Kasumi-1 (cell line): ENCODE measurements at regions not wholly inside any gene's neighbourhood (a gene's known extent, or its start where the extent isn't known, plus 50 kb on each side); places are given as distances from the start of the nearest gene placed in this dataset.

Source experiments
- DNase-seq, 2 experiments: peaks; one replicate each; lab custom pipeline; 2025; lab: John Stamatoyannopoulos, UW

DNA sequence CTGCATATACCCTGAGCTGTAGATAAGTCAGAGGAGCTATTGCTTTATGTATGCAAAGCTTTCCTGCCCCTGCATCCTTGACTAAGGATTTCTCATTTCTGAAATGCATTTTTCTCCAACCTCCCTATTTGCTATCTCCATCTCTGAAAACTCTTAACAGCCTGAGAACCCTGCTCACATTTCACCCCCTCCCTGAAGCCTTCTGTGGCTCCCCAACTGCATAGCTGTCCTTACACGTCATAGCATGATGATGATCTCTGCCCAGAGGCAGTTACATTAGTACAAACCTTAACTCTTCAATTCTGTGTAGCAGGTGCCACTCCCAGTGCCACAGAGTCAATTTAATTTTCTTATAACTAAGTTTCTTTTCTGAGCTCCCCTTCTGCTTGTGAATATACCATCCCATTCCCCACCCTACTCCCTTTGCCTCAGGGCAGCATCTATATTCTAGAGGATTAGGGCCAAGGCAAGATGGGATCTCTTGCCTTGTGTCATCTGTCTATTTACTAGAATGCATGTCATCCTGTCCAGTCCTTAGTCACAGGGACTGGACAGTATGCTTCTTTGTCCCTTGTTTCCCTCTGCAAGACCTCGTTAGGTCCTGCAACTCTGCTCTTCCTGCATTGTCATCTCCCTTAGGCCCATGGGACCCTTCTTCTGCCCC is 149.7 kb upstream of the SPRY4 start:
- no peak for DNase-seq

- DNase-seq, result no peak
Observed at GRCh38 chr5:142473038-142473437, 148.2 kb upstream of the SPRY4 start.

GRCh38 chr5:142472306-142472951 is 147.6 kb upstream of the SPRY4 start:
- DNase-seq, result no peak

DNA sequence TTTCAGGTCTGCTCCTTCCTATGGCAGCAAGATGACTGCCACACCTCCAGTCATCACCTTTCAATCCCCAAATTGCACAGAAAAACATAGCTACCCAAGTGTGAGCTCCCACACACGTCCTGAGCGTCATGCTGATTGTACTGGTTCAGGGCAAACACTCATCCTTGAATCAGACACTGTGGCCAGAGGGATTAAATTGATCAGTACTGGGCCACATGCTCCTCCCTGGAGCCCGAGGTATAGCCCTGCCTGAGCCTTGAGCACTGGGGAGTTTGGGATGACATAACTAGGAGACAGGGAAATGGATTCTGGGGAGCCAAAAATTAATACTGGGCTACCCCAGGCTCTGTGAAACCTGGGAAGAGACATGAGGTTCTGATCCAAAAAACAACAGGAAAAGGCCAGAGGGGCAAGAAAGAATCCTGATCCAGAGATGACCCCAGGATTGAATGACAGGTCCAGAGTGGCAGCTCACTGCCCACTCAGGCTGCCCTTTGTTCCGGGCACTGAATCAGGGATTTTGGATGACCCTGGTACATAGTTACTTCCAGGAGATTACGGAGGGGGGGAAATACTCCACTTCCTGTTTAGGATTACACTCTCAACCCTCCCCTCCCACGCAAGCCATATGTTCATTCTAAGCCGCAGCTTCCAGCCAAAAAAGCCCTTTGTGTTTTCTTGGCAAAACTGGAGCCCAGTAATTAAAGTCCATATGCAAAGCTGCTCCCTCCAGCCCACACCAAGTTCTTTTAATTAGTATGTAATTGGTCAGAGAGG is 141.6 kb upstream of the SPRY4 start:
- DNase-seq, result no peak

DNA sequence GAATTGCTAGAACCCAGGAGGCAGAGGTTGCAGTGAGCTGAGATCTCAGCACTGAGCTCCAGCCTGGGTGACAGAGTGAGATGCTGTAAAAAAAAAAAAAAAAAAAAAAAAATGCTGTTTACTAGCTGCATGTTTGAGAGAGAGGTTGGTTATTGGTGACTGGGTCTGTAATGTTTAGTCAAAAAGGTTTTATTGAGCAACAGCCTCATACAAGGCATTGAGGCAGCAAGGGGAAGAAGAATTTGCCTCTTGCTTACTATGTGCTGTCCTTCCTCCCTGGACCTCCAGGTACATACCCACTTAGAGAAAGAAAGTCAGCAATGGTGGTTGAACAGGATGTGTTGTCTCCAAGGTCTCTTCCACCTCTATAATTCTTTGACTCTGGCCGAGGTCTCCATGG is 140.7 kb upstream of the SPRY4 start:
- no peak for DNase-seq

- DNase-seq, result no peak
Observed at GRCh38 chr5:142463904-142464303, 139.1 kb upstream of the SPRY4 start.

DNA sequence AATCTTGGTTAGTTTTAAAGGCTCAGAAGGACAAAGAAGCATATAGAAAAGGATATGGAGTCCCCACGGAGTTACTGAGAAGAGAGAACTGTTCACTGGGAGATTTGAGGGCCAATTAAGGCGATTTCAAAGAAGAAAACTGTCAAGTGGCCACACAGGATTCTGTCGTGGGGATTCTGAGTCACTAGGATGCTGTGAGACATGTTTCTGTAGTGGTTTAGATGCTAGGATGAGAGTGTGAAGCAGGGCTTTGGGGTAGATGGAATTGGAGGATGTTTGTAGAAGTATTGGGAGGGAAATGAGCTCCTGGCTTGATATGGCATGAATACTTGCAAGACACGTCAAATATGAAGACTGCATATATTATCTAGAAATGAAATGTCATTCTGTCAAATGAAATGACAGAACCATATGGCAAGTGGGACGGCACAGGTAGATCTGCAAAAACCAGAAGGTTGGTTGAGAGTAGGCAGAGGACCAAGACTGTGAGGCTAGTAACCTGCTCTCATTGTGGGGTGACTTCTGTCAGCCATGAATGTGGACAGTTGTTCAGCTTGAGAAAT is 136.3 kb upstream of the SPRY4 start:
- no peak for DNase-seq

DNA sequence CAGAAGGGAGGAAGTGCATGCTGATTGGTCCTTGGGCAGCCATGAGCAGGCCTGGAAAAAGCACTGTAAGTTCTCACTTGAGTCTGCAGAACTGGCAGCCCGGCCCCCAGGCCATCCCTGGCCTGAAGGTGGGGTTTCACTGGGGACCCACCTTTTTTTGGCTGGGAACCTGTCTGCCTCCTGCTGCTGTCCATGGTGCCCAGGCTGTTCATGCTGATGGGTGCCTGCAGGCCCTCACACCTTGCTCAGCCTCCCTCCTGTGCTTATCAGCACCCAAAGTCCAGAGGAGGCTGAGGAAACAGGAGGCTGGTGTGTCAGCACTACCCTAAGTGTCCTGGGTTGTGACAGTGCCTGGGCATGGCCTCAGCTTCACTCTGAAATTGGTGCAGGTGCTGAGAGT is 134.4 kb upstream of the SPRY4 start:
- no peak for DNase-seq

- peak; percentile 68 to 86 for DNase-seq
Observed at GRCh38 chr5:142455856-142456255, 131.0 kb upstream of the SPRY4 start.

GRCh38 chr5:142453932-142454331 is 129.1 kb upstream of the SPRY4 start:
- DNase-seq, result no peak

DNA sequence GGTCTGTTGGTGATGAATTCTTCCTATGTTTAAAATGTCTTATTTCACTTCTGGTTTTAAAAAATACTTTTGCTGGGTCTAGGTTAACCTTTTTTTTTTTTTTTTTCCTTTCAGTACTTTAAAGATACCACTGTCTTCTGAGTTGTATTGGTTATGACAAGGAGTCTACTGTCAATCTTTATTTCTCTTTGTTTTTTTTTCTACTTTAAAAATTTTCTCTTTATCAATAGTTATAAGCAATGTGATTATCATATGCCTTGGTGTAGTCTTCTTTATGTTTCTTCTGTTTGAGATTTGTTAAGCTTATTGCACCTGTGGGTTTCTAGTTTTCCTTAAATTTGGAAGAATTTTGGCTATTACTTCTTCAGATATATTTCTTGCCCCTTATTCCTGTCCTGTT is 125.6 kb upstream of the SPRY4 start:
- no peak for DNase-seq

DNA sequence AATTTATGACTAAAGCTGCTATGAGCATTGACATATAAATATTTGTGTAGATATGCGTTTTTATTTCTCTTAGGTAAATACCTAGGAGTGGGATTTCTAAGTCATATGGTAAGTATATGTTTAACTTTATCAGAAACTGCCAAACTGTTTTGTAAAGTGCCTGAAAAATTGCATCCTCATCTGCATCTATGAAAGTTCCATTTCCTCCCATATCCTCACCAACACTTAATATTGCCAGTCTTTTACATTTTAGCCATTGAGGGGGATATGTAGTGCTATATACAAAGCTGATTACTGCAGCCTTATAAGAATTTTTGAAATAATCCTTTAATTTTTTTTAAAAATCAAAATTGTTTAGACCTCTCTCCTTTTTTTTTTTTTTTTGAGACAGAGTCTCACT is 123.1 kb upstream of the SPRY4 start:
- DNase-seq, result no peak

DNA sequence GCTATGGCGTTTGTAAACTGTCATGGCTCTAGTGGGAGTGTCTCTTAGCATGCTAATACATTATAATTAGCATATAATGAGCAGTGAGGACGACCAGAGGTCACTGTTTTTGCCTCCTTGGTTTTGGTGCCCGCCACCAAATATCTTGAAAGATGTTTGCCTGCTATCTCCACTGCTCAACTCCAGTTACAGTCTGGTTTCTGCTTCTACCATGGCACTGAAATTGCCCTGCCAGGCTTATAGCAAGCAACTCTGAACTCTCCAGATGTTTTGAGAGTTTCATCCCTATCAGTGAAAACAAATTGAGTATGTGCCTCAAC is 122.1 kb upstream of the SPRY4 start:
- DNase-seq, result no peak

DNA sequence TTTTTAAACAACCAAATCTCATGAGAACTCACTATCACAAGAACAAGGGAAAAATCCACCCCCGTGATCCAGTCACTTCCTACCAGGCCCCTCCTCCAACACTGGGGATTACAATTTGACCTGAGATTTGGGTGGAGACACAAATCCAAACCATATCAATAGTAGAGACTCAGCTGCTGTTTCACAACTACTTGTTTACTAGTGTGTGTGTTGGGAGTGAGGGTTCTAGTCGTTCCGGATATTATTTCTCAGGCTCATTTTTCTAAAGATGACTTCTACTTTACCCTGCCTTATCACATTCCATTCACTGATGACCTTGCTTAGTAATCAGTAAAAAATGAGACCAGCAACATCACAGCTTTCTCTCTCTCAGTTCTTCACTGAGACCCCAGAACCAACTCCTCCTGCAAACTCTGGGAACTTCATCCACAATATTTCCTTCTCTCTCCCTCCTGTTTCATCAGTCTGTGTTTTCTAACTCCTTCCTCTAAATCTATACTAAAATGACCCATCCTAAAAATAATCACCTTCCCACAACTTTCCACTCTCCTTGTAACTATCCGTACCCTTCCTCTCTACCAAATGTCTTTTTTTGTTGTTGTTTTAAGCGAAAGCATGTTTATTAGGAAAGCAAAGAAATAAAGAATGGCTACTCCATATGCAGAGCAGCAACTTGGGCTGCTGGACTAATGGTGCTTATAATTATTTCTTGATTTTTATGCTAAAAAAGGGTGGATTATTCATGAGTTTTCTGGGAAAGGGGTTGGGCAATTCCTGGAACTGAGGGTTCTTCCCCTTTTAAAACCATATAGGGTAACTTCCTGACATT is 121.5 kb upstream of the SPRY4 start:
- DNase-seq, result no peak

DNA sequence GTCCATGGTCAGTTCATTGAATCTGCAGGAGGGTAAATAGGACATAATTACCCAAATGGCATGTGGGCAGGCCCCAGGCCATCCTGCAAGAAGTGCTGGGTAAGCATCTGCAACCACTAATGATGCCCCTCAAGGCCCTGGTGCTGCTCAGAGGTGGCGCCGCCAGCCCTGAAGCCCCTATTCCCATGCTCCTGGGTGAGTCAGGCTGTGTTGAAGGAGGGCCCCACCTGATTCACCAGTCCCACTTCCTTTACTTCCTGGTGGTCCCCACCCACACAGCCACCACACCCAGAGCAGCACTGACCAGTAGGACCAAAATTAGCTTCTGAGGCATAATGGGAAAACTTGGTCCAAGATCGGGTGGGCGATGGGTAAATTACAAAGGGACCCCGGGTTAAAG is 120.4 kb upstream of the SPRY4 start:
- DNase-seq, result no peak

- DNase-seq, result no peak
Observed at GRCh38 chr5:142441616-142442015, 116.8 kb upstream of the SPRY4 start.

GRCh38 chr5:142439207-142439860 is 114.5 kb upstream of the SPRY4 start:
- no peak for DNase-seq

DNA sequence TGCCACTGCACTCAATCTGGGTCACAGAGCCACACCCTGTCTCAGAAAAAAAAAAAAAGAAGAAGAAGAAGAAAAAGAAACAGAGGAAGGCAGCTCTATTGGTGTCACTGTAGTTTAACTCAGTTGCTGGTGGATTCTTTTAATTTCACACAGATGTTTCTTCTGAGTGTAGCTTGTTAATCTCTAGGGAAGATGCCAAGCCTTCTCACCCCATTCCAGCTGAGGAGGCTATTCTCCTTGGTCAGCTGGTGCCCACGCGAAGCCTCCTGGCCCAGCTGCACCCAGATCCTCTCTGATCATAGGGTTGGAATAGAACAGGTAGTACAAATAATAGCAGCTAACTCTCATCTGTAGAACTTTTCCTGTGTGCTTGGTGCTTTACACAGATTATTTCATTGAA is 113.8 kb upstream of the SPRY4 start:
- DNase-seq, result no peak

DNA sequence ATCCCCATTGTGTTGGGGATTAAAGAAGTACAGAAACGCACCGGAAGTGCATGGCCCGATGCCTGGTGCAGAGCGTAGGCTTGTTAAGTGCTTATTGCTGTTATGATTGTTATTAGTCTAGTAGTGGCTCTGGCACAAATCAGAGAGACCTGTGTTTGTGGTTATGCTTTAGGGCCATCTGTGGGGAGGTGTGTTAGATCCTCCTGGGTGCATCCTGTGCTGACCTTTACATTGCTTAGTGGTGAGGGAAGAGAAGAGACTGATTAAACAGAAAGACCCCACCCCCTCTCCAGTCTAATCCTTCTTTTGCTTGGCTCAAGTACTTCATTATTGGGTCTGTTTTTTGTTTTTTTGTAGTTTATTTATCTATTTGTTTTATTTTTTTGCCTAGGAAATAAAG is 112.7 kb upstream of the SPRY4 start:
- no peak for DNase-seq

DNA sequence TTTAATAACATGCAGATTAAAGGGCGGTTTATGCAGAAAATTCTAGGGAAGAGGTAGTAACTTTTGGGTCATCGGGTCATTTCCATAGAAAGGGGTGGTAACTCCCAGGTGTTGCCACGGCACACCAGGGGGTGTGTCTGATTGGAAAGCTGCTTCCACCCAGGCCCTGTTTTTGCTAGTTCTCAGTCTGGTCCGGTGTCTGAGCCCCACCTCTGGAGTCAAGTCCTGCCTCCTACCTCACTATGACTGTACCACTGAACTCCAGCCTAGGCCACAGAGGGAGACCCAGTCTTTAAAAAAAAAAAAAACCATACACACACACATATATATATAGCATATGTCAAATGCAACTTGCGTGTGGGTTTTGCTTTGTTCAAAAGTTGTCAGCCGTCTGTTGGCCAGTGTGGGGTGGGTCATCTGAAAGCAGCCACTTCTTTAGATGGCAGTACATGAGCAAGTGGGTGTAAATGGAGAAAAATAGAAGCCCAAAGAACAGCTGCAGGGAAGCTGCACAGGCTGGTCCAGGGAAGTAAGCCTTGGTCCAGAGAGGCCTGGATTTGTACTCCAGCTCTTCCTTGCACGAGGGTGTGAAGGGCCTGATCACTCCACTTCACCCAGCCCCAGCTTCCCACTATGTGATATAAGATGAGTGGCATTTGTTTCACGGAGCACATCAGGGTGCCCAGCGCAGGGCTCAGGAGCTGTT is 110.7 kb upstream of the SPRY4 start:
- DNase-seq, result no peak

DNA sequence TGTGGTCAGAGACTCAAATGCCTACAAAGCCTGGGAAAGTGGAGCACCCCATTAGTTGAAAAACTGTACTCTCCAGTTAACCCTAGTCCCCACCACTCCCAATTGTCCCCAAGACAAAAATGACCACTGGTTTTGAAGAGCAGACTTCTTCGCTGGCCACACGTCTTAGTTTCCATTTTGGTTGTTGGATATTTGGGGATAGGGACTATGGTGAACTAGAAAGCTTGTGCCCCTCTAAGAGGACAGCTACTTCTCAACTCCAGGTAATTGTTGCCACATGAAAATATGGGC is 109.4 kb upstream of the SPRY4 start:
- no peak for DNase-seq
